ENCODE measurements at regions not wholly inside any gene's neighbourhood (a gene's known extent, or its start where the extent isn't known, plus 50 kb on each side); places are given as distances from the start of the nearest gene placed in this dataset.
"Not testable (repeated sequence)": the region's sequence is repeated elsewhere in the genome, so short reads cannot be mapped to it uniquely, and the experiment has no call there.

GRCh38 chr3:20451170-20451569, 265.2 kb upstream of the SGO1 start:
- no peak for DNase-seq

DNA sequence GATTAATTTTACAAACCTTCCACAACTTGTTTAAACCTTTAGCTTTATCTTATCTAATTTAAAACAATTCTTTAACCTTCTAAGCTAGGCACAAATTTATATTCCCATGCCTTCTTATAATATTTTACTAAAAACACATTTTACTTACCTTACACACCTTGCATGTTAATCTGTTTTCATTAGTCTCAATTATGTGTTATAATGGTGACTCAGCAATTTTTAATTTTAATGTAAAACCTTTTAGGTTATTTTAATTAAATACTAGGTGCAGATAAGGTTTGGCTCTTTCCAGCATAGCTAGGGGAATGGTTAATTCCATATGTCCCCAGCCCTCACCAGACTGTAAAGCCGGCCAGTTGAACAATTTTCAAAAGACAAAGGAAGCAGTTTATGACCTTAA, 264.6 kb upstream of the SGO1 start:
- no peak for DNase-seq

DNA sequence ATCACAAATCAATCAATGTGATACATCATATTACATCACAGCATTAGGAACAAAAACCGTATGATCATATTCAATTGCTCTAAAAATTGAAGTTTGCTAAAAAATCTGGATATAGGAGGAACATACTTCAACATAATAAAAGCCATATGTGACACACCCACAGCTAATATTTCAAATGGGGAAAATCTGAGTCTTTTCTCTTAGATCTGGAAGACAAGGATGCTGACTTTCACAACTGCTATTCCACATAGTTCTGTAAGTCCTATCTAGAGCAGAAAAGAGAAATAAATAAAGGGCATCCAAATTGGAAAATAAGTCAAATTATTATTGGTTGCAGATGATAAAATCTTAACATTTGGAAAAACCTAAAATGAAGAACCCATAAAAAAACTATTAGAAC, 256.8 kb upstream of the SGO1 start:
- no peak for DNase-seq

DNA sequence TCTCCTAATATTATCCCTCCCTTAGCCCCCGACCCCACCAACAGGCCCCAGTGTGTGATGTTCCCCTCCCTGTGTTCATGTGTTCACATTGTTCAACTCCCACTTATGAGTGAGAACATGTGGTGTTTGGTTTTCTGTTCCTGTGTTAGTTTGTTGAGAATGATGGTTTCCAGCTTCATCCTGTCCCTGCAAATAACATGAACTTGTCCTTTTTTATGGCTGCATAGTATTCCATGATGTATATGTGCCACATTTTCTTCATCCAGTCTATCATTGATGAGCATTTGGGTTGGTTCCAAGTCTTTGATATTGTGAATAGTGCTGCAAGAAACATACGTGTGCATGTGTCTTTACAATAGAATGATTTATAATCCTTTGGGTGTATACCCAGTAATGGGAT, 241.3 kb upstream of the SGO1 start:
- not testable (repeated sequence) for DNase-seq

DNA sequence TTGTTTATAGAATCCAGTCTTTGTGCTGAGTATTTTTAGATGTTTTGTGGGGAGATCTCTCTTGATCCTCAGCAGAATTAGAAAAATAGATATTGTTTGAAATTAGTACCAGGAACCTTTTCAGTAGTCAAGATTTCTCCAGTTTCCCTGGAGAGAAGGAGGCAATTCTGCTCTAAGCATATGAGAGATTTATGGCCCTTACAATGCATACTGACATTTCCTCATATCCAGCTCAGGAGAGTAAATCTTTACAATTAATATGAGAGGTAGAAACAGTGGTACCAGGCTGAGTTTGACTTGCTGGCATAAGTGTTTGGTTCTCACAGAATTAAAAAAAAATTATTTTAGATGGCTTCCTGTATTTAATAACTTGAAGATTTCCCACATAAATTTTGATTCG, 239.1 kb upstream of the SGO1 start:
- DNase-seq = no peak

GRCh38 chr3:20424086-20424485, 238.1 kb upstream of the SGO1 start:
- DNase-seq = no peak

DNA sequence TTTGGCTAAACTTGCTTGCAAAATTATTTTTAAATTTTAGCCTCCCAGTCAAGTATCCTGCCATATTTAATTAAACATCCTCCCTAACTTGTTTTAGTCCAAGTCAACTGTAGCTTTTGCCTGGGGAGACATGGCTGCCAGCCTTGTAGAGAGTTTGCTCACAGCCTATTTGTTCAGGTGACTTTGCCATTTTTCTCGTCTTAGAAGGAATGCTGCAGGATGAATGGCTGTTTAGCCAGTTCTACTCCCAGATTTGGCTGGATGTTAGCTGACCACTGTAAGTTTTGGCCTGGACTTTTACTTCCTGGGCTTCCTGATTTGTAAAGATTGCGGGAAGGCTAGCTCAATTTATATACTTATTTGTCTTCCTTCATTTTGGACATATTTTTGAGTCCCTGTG, 236.4 kb upstream of the SGO1 start:
- no peak for DNase-seq

DNA sequence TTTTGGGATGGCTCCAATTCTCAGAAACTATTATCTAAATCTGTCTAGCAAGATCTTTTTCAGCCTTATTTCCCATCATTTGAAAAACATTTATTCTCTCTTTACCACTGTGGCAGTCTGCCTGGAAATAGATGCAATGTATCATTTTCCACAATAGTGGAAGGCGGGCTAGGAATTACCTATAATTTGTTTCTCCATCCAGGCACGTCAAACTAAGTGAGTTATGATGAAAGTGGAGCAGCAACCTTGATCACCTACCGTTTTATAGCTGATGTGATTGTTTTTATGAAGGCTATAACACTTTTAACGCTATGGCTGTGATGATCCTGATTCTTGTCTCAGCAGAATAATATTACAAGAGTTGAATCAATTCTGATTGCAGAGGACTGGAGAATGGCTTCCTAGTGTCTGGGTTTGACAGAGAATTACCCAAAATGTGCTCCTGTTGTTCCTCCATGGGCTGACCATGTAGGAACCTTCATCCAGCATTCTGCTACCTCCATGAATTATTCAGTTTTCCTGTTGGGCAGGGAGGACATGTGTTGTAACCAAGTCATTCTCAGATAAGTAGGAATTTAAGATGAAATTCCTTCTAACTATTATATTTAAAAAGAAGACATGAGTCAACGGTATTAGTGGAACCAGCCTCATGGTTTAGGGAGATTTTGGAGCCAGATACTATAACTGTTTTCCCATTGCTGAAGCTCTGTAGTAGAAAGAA, 231.5 kb upstream of the SGO1 start:
- DNase-seq = no peak

GRCh38 chr3:20406611-20407011, 220.6 kb upstream of the SGO1 start:
- no peak for DNase-seq

DNA sequence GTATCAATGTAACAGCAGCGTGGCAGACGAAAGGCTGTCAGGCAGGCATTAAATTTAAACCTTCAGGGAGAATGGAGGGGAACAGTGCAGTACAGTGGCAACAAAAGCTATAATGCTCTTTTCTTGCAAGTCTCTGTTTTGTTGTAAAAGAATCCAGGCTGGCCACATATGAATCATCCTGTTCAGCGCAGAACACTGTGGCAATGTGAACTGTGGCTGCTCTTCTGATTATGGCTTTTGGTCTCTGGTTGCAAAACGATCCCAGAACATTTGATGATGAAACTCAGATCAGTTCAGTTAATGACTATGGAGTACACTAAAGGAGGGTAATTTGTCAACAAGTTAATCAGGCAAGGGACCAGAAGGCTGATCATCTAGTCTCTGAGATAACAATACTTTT, 219.7 kb upstream of the SGO1 start:
- no peak for DNase-seq

GRCh38 chr3:20405231-20405630, 219.2 kb upstream of the SGO1 start:
- DNase-seq = no peak

DNA sequence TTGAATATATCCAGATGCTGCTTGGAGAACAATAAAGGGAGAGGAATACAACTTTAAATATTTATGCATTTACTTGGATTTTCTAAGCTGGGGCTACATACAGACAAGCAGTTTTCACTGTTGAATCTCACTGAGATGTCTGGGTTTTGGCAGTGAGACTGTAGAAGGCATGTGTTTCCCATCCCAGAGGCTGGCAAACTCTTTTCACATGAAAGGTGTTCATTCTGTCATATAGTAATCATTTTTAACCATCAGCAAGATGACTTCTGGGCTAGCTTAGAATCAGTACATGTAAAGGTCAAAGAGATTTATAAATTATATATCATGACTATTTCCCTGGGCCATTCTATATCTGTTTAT, 218.7 kb upstream of the SGO1 start:
- DNase-seq = no peak

DNA sequence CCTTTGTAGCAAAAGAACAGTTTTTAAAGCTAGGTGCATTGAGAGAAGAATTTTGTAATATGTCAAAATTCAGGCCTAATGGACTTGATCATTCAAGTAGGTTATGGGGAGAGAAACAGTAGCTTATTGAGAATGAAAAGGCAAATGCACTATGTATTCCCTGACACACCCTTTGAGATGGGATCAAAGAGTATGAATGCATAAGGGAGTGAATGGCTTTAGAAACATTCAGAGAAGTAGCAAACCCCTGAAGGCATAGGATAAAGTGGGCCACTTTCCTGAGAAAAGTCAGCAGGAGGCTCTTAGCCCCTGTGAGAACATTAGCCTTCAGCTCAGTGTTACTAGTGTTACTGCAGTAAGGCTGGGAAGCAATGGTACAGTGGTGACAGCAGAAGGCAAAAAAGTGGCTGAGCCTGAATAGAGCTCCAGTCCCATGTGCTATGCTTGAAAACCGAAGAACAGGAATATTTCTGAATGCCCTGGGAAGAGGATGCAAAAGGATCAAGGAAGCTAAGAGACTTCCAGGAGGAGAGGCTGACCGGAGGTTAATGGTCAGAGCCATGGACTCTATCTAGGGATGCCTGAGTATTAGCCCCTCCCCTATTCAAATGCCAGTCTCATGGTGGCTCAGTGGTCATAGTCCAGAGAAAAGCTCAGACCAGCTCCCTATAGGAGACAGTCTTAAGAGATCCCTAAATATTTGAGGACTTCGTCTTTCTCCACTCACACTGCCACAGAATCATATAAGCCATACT, 218.2 kb upstream of the SGO1 start:
- DNase-seq = no peak

GRCh38 chr3:20401253-20401652, 215.2 kb upstream of the SGO1 start:
- DNase-seq = no peak

DNA sequence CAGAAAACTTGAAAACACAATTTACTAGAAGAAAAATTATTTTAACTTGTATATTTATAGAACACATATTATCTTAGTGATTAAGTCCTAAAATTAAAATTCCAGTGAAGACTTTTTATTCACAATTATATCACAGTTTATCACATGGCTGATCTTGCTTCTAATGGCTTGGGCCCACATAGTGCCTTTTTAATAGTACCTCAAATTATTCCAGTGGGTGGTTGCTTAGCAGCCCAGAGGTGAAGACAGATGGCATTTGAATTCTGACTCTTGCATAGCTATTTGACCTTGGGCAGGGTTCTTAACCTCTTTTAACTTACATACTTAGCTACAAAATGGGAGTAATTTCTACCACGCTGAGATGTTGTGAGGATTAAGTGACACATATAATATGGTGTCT, 214.7 kb upstream of the SGO1 start:
- no peak for DNase-seq

DNA sequence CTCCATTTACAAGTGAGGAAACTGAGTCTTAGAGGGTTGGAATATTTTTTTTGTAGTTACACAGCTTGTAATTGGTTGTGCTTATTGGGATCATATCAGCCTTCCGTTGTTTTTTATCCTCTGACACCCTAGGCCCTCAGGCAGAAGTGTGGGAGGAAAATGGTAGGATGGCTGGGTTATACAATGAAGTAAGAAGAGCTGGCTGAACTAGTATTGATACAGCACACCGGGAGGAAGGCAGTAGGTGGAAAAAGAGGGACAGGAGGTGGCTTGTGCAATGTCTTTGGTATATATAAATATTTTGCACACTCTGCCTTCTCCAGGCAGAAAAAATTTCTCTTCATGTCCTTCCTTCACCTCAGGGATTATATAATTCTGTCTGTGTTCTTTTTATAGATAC, 214.3 kb upstream of the SGO1 start:
- DNase-seq = no peak

DNA sequence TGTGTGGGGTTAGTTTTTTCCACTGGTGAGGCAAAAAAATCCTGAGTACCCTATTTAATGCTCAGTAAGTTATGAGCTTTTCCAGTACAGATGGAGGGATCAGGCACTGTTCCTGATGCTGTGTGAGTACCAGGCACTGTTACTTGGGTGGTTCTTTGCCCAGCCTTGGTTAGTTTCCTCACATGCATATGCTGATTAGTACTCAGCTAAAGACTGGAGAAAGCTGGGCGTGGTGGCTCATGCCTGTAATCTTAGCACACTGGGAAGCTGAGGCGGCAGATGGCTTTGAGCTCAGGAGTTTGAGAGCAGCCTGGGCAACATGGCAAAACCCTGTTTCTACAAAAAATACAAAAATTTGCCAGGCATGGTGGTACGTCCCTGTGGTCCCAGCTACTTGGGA, 210.3 kb upstream of the SGO1 start:
- no peak for DNase-seq

DNA sequence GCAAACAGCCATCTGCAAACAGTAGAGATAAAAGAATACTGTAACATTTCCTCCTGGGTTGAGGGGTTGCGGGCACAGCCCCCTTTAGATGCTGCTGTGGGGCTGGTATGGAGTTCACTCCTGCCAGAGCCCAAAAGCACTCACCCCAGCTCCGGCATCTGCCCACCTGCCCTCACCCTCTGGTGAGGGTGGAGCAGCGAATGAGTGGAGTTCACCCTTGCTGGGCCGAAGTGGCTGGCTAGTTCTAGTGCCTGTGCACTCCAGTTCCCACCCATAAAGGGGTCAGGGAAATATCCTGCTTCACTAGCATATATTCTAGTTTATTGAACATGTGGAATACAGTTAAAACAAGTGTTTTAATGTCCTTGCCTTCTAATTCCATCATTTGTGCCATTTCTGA, 209.7 kb upstream of the SGO1 start:
- no peak for DNase-seq

DNA sequence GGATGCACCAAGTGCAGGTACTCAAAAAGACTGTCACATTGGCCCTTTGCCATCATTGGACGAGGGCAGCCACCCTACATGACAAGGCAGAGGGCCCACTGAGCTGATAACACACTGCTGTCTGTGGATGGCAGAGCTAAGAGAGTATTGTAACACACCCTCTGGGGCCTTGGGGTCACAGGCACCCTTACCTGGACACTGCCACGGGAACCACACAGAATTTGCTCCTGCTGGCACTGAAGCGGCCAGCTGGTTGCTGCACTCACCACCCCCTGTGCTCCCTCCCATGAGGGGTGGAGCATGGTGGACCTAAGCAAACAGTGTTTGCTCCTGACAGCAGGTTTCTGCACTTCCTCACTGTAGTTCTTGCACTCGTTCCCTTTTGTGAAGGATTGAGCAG, 208.2 kb upstream of the SGO1 start:
- DNase-seq = no peak

GRCh38 chr3:20391644-20392043, 205.6 kb upstream of the SGO1 start:
- DNase-seq = no peak

DNA sequence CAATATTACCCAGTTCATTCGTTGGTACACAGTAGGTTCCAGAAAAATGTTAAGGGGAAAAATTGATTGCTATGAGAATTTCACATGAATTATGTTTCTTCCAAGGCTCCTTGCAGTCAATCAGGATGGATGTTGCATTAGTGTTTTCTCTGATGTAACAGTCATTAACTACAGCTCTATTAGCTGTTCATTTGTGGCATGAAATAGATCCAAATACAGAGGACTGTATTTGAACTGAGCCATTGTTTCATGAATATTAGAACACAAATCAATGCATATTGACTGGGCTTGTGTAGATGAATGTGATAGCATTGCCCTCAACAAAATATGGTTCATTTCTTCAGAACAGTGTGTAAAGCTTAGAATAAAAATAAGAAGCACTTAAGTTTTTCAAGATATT, 203.0 kb upstream of the SGO1 start:
- DNase-seq = no peak

DNA sequence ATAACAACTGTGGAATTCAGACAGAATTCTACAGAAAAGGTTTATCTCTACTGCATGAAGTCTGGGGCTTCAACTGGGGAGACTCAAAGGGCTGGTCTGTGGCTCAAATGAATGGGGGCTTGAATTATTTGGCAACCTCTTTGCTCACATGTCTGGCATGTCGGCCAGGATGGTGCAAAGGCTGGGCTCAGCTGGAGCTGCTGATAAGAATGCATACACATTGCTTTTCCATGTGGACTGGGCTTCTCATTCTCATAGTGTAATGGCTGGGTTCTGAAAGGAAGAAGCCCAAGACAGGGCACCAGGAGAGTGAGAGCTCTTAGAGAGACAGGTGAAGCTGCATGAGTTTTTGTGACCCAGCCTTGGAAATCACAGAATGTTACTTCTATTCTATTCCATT, 194.3 kb upstream of the SGO1 start:
- no peak for DNase-seq

DNA sequence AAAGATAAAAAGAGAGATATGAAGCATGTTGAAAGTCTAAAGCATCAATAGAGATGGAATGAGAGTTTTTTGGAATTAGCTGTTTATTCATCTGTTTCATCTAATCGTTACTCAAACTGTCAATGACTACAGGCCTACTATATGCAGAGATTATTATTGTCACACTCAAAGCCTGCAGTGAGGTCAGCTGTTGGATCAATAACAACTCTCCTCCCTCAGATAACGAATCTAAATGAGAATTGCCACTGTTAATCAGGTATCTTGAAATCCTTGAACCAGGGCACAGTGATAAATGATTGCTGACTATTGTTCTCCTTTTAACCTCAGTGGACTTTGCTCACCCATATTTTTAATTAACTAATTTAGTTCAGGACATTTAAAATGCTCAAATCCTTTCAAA, 192.3 kb upstream of the SGO1 start:
- DNase-seq = no peak

DNA sequence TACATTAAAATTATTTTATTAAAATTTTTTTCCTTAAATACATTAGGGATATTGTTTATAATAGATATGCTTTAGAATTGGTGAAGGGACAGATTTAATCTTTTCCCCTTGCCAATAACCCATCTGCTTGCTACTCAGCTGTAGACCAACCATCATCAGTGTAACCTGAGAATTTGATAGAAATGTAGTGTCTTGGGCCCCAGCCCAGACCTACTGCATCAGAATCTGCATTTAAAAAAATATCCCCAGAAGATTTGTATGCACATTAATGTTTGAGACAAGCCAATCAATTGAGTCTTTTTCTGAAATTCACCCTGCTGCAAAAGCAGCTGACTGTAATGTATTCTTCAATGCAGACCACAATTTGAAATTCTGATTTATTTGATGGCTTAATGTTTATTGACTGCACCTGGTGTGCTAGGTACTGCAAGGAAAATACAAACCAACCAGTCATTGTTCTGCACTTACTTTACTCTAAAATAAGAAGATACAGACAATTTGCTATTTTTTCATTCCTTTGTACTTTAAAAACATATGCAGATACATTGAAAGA, 190.7 kb upstream of the SGO1 start:
- DNase-seq = no peak

GRCh38 chr3:20375302-20375701, 189.3 kb upstream of the SGO1 start:
- DNase-seq = no peak
